ENCODE measurements at regions not wholly inside any gene's neighbourhood (a gene's known extent, or its start where the extent isn't known, plus 50 kb on each side); places are given as distances from the start of the nearest gene placed in this dataset.

DNA sequence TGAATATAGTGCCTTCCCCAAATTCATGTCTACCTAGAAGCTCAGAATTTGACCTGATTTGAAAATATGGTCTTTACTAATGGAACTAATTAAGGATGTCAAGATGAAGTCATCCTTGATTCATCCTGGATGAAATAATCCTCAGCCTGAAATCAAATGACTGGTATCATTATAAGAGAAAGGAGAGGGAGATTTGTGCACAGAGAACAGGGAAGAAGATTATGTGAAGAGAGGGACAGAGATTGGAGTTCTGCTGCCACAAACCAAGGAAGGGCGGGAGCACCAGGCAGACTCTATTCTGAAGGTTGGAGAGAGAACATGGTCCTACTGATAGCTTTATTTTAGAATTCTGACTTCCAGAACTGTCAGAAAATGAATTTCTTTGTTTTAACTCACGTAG is 680.9 kb upstream of the AADAT start:
- TF ChIP-seq, protein P1, sequence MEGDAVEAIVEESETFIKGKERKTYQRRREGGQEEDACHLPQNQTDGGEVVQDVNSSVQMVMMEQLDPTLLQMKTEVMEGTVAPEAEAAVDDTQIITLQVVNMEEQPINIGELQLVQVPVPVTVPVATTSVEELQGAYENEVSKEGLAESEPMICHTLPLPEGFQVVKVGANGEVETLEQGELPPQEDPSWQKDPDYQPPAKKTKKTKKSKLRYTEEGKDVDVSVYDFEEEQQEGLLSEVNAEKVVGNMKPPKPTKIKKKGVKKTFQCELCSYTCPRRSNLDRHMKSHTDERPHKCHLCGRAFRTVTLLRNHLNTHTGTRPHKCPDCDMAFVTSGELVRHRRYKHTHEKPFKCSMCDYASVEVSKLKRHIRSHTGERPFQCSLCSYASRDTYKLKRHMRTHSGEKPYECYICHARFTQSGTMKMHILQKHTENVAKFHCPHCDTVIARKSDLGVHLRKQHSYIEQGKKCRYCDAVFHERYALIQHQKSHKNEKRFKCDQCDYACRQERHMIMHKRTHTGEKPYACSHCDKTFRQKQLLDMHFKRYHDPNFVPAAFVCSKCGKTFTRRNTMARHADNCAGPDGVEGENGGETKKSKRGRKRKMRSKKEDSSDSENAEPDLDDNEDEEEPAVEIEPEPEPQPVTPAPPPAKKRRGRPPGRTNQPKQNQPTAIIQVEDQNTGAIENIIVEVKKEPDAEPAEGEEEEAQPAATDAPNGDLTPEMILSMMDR (conservative IDR thresholded peaks at IDR 0.05; ENCODE audit: low read depth, low read length), result no peak
- no peak for TF ChIP-seq EZH2 (IDR thresholded peaks at IDR 0.05; ENCODE audit: low read length, unreplicated experiment)
